ENCODE measurements at regions not wholly inside any gene's neighbourhood (a gene's known extent, or its start where the extent isn't known, plus 50 kb on each side); places are given as distances from the start of the nearest gene placed in this dataset.

- no peak overlapping the region for H3K23ac ChIP-seq (ENCODE audit: insufficient read length)
- H3K23me2 ChIP-seq (ENCODE audit: low read depth, low read length), result no peaks in the 10 kb centered on the region; the same call in 1 of the 2 replicates
- H2BK120ac ChIP-seq (replicated peaks; ENCODE audit: low read depth, low read length), result no peak overlapping the region
- no peaks in the 10 kb centered on the region for H3K79me2 ChIP-seq (ENCODE audit: control insufficient read depth in 1 of 2, insufficient read depth in 2 of 2, low read length in 2 of 2)
- H3K36me3 ChIP-seq (ENCODE audit: control insufficient read depth in 2 of 4, insufficient read depth in 4 of 4, low read length in 3 of 4), result no peaks in the 10 kb centered on the region; a peak in 1 of 8 replicates
- no peak overlapping the region for H3K4me3 ChIP-seq (ENCODE audit: extremely low read depth in 1 of 4, insufficient read depth in 2 of 4, low read depth in 3 of 4, low read length in 4 of 4)
- ChIA-PET CTCF (ENCODE audit: partially characterized antibody) (interaction anchor here (0.7 to 1.1 kb wide), 2 partner anchors 232 to 607 kb away, joined by 3 to 5 read pairs; no protein-coding TSS in a partner anchor), POLR2A (ENCODE audit: partially characterized antibody) (interaction anchor here (0.7 kb wide), 1 partner anchor 653 kb away, joined by 5 read pairs; no protein-coding TSS in a partner anchor)
- no peak overlapping the region for H3K14ac ChIP-seq (ENCODE audit: insufficient read length)
- 85% methylated on average over 4 of the region's 4 CpGs; no CpG with 5 or more reads in 1 of the 2 experiments for WGBS, 2 experiments (ENCODE audit: extremely low coverage in 1 of 2, insufficient coverage in 1 of 2, insufficient read length in 1 of 2, insufficient replicate concordance in 2 of 2, low coverage in 1 of 2, low lambda C conversion rate in 2 of 2, missing lambda C conversion rate in 1 of 2)
- no peak overlapping the region for H3K27ac ChIP-seq (ENCODE audit: low read depth, low read length)
- no peaks in the 10 kb centered on the region for H4K20me1 ChIP-seq (replicated peaks in 1 of 2; ENCODE audit: control insufficient read depth in 1 of 2, insufficient read depth in 2 of 2, low read length in 2 of 2)
- no peak overlapping the region for H2BK12ac ChIP-seq (ENCODE audit: low read depth, low read length)
- H3K4me2 ChIP-seq (ENCODE audit: insufficient read depth in 1 of 2, low read depth in 2 of 2, low read length in 2 of 2), result no peak overlapping the region
- no peak for TF ChIP-seq ZNF274 (IDR thresholded peaks at IDR 0.05; ENCODE audit: borderline replicate concordance, extremely low read depth, low read length)
- no peak for TF ChIP-seq EGR1 (IDR thresholded peaks at IDR 0.05; ENCODE audit: borderline replicate concordance, low read depth, low read length)
- no peak for TF ChIP-seq ATF2 (IDR thresholded peaks at IDR 0.05; ENCODE audit: low read length)
- TF ChIP-seq POLR2A (IDR thresholded peaks at IDR 0.05; ENCODE audit: control extremely low read depth in 1 of 2, low read depth in 2 of 2, low read length in 2 of 2), result no peak
- TF ChIP-seq CREB1 (IDR thresholded peaks at IDR 0.05), result no peak
- no peak for TF ChIP-seq SAP30 (IDR thresholded peaks at IDR 0.05; ENCODE audit: insufficient read depth, insufficient replicate concordance, low read length)
- TF ChIP-seq CBX8 (IDR thresholded peaks at IDR 0.05; ENCODE audit: borderline replicate concordance, low read depth, low read length), result no peak
- no peak for TF ChIP-seq CBX5 (IDR thresholded peaks at IDR 0.05; ENCODE audit: low read depth, low read length)
- TF ChIP-seq TEAD4 (IDR thresholded peaks at IDR 0.05; ENCODE audit: low read depth, low read length), result no peak
- TF ChIP-seq TCF12 (IDR thresholded peaks at IDR 0.05; ENCODE audit: low read depth, low read length), result no peak
- no peak for TF ChIP-seq RBBP5 (IDR thresholded peaks at IDR 0.05; ENCODE audit: borderline replicate concordance, low read depth, low read length)
- TF ChIP-seq CHD2 (IDR thresholded peaks at IDR 0.05; ENCODE audit: low read length), result no peak
- H3K79me1 ChIP-seq (ENCODE audit: low read depth, low read length), result no peaks in the 10 kb centered on the region
- no peak overlapping the region for H3K18ac ChIP-seq (ENCODE audit: extremely low read depth, low read length)
- H2BK20ac ChIP-seq (ENCODE audit: low read length), result no peak overlapping the region
- H4K5ac ChIP-seq (ENCODE audit: insufficient read length, low read depth, low read length), result no peak overlapping the region
- no peaks in the 10 kb centered on the region for H3K9me3 ChIP-seq (ENCODE audit: insufficient read depth in 2 of 2, low read depth in 1 of 2, low read length in 1 of 2)
- H3K4ac ChIP-seq (replicated peaks; ENCODE audit: insufficient read length, low read depth, low read length), result no peak overlapping the region
- H3K4me1 ChIP-seq (replicated peaks in 1 of 4; ENCODE audit: control insufficient read depth in 3 of 4, insufficient read depth in 4 of 4, low read length in 3 of 4), result no peaks in the 10 kb centered on the region
- H2AFZ ChIP-seq (ENCODE audit: low read length), result peak overlapping the region; percentile 57; the same call in 1 of the 2 replicates
- H2BK15ac ChIP-seq (ENCODE audit: low read length), result no peak overlapping the region
- H2AK5ac ChIP-seq (ENCODE audit: low read depth, low read length), result no peak overlapping the region
- no peak overlapping the region for H3K9ac ChIP-seq (replicated peaks in 1 of 4; ENCODE audit: extremely low read depth in 1 of 4, low read depth in 3 of 4, low read length in 3 of 4)
- FAIRE-seq, result no peak
- no peak overlapping the region for H4K91ac ChIP-seq (replicated peaks; ENCODE audit: insufficient read length, low read length)
- no peak for DNase-seq (ENCODE audit: low read depth in 1 of 2, low spot score in 2 of 2)
- H3K56ac ChIP-seq (replicated peaks; ENCODE audit: insufficient read length, low read depth, low read length), result no peak overlapping the region
- H3K27me3 ChIP-seq (replicated peaks in 1 of 4; ENCODE audit: control insufficient read depth in 3 of 4, extremely low read depth in 1 of 4, insufficient read depth in 3 of 4, low read length in 3 of 4), result no peaks in the 10 kb centered on the region
- no peak overlapping the region for H2BK5ac ChIP-seq (ENCODE audit: low read depth, low read length)
- H4K8ac ChIP-seq (ENCODE audit: extremely low read depth, insufficient read depth, low read length), result no peak overlapping the region
Measured at GRCh38 chr12:84058136-84058535, 854.5 kb downstream of the SLC6A15 start.

Measured in H1 (cell line).